CD1c-positive myeloid dendritic cell (primary cell): ENCODE measurements at regions not wholly inside any gene's neighbourhood (a gene's known extent, or its start where the extent isn't known, plus 50 kb on each side); places are given as distances from the start of the nearest gene placed in this dataset.
"Not testable (repeated sequence)": the region's sequence is repeated elsewhere in the genome, so short reads cannot be mapped to it uniquely, and the experiment has no call there.

ENCODE experiments used
- DNase-seq: peaks from one replicate; pipeline ENCODE4 v3.0.0-alpha.2; 2016; ENCODE audit errors: extremely low spot score

- DNase-seq, result no peak
Observed at GRCh38 chr4:123638834-123639233, 242.2 kb downstream of the SPRY1 start.

DNA sequence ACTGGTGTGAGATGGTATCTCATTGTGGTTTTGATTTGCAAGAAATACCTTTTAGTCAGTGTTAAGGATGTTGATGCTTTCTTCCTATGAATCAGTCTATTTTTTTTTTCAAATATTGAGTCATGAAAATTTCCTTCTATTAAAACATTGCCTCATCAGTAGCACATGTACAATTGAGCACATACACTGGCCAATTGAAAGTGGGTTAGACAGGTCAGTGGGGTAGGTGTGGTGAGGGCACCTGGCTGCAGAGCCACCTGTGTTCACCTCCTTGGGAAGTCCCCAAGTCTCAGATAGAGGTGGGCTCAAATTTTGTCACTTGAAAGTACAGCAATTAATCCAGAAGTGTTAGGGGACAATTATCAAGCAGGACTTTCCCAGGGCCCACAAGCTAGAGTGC is 243.7 kb downstream of the SPRY1 start:
- DNase-seq, result no peak

DNA sequence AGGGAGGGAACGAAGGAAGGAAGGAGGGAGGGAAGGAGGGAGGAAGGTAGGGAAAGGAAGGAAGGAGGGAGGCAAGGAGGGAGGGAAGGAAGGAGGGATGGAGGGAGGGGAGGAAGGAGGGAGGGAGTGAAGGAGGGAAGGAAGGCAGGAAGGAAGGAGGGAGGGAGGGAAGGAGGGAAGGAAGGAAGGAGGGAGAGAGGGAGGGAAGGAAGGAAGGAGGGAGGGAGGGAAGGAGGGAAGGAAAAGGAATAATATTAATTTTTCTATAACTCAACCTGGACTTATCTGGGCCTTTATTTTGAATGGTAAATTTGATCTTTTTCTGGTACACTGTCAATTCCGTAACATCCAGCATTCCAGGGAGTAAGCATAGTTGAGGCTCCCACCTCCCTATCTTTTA is 244.2 kb downstream of the SPRY1 start:
- no peak for DNase-seq

DNA sequence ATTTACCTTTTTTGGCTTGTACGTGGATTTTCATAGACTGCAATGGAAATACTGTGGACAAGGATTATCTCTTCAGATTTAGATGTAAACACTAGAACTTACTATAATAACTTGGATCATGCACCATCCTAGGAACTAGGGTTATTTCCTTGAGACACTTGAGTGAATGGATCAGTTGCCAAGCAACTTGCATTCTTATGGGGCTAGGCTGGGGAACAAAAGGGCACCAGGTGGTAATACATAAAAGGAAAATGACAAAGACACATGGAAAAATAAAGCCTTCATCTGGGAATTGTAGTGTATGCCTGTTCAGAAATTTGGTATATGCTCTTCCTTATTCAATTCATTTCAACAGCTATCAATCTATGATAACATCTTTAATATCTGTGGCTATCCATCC is 247.1 kb downstream of the SPRY1 start:
- DNase-seq, result no peak

DNA sequence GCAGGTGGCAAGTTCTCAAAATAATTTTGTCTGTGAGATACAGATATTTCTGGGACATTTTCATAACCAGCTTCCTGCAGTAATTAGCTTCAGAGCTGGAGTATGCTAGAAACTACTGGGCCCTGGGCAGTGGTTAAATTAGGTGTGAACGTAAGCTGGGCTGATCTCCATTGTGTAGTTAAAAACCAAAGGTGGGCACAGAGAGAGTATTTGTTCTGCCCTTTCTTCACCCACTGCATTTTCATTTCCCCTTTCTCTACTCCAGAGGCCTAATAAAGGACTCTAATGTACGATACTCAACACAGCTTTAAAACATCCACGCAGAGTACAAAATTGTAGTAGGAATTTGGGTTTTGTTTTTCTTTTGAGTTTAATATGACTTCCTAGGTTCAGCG is 252.7 kb downstream of the SPRY1 start:
- DNase-seq, result peak; percentile 17

- DNase-seq, result no peak
Observed at GRCh38 chr4:123649645-123650391, 253.2 kb downstream of the SPRY1 start.

GRCh38 chr4:123651066-123651465 is 254.5 kb downstream of the SPRY1 start:
- no peak for DNase-seq

- no peak for DNase-seq
Observed at GRCh38 chr4:123651536-123652180, 255.1 kb downstream of the SPRY1 start.

- DNase-seq, result no peak
Observed at GRCh38 chr4:123652476-123652875, 255.9 kb downstream of the SPRY1 start.

- no peak for DNase-seq
Observed at GRCh38 chr4:123653236-123653635, 256.6 kb downstream of the SPRY1 start.

DNA sequence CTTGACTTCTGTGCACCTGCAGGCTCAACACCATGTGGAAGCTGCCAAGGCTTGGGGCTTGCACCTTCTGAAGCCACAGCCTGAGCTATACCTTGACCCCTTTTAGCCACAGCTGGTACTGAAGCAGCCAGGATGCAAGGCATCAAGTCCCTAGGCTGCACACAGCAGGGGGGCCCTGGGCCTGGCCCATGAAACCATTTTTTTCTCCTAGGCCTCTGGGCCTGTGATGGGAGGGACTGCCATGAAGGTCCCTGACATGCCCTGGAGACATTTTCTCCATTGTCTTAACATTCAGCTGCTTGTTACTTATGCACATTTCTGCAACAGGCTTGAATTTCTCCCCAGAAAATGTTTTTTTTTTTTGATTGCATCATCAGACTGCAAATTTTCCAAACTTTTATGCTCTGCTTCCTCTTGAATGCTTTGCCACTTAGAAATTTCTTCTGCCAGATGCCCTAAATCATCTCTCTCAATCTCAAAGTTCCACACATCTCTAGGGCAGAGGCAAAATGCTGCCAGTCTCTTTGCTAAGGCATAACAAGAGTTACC is 260.2 kb downstream of the SPRY1 start:
- DNase-seq, result not testable (repeated sequence)

GRCh38 chr4:123657606-123658005 is 261.0 kb downstream of the SPRY1 start:
- not testable (repeated sequence) for DNase-seq

GRCh38 chr4:123659262-123659661 is 262.7 kb downstream of the SPRY1 start:
- DNase-seq, result no peak

- DNase-seq, result no peak
Observed at GRCh38 chr4:123659730-123660129, 263.1 kb downstream of the SPRY1 start.

DNA sequence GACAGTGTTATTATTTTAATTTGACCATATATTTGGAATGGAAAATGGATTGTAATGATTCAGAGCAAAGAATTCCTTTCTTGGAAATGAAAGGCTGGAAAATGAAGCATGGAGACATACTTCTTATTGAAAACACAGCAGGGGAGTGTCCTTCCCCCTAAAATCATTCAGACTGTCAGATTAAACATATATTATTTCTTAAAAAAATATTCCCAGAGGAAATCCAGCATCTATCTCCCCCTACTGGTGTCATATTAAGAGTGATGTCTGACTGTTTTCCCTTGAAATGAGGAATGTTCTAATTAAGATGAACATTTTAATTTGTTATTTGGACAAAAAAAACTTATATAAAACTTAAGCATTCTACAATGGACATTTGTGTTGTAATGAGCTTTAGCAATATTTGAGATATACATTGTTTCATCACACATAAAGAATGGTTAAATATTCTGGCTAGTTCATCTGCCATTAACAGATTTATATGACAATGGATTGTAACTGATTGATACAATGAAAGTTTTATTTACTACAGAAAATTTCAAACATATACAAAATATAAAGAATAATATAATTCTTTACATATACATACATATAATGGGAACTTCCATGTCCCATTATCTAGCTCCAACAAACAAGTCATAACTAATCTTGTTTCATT is 264.6 kb downstream of the SPRY1 start:
- peak; percentile 29 for DNase-seq

- DNase-seq, result no peak
Observed at GRCh38 chr4:123662827-123663226, 266.2 kb downstream of the SPRY1 start.

- no peak for DNase-seq
Observed at GRCh38 chr4:123666486-123666885, 269.9 kb downstream of the SPRY1 start.

- DNase-seq, result no peak
Observed at GRCh38 chr4:123667496-123667895, 270.9 kb downstream of the SPRY1 start.

- no peak for DNase-seq
Observed at GRCh38 chr4:123667991-123668390, 271.4 kb downstream of the SPRY1 start.

DNA sequence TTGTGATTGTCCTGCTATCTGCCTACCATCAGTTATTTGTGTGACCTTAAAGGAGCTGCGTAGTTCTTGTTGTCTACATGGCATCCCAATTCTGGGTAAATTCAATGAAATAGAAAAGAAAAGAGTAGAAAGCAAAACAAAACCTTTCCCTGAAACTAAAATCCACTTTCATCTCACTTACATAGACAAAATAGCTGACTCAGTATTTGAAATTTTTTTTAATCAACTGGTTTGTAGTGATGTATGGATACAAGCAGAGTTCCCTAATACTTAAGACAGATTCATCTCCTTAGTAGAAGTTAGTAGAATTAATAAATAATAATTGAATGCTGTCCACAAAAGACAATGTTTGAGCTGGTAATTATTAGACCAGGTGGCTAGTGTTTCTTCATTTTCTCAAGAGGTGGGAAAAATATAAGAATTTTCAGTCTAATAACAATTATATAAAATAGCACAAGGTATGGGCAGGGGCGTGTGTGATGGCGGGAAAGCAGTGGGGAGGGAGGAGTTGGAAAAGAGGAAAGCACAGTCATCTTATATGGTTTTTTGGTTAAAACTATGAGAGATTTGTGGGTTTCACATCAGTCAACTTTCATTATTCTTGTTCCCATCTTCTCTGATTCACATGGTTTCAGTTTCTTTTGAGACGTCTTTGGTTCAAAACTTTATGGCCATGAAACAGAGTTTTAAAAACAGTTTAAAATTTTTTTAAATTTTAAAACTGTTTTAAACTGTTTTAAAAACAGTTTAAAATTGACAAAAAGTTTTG is 275.2 kb downstream of the SPRY1 start:
- DNase-seq, result no peak

DNA sequence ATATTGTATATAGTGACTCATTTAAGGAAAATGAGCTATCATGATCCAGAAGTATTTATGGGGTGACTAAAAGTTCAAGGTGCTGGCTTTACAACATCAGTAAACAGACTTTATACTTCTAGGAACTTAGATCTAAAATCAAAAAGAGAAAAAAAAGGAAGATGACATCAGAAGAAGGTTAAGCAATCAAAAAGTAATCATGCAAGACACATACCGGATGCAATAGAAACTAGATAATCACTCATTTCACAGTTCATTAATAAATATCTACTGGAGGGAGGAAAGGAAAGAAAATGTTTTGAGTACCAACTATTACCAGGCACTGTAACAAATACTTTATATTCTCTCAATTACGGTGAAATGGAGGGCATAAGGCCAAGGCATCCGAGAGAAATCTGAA is 276.4 kb downstream of the SPRY1 start:
- DNase-seq, result peak; percentile 40

DNA sequence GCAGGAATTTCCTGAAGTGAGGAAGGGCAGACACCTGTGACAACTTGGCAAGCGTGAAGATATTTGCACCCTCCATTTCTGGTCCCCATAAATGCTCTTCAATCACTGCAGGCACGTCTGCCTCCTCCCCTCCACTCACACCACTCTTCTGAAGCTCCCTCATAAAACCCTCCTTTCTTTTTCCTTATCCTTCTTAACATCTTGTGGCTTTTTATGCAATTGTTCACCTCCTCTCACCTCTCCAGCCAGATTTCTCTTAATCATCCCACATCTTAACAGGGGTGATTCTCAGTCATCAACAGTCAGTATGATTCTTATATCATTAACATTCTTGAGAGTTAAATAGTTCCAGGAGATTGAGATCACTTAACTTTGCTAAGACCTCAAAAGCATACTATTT is 277.4 kb downstream of the SPRY1 start:
- no peak for DNase-seq
